ENCODE measurements at regions not wholly inside any gene's neighbourhood (a gene's known extent, or its start where the extent isn't known, plus 50 kb on each side); places are given as distances from the start of the nearest gene placed in this dataset.
"Not testable (repeated sequence)": the region's sequence is repeated elsewhere in the genome, so short reads cannot be mapped to it uniquely, and the experiment has no call there.

- H3K9me3 ChIP-seq (ENCODE audit: control insufficient read depth, low read length); H3K4me3 Mint-ChIP-seq; H3K4me1 ChIP-seq (ENCODE audit: control insufficient read depth, insufficient read depth, low read length); H3K36me3 ChIP-seq (ENCODE audit: control insufficient read depth, insufficient read depth, low read length); H3K27ac ChIP-seq (ENCODE audit: low read depth, low read length); H3K9me3 Mint-ChIP-seq; H3K36me3 Mint-ChIP-seq (ENCODE audit: low read depth); H3K27me3 ChIP-seq (ENCODE audit: control insufficient read depth, insufficient read depth, low read length, poor library complexity, severe bottlenecking); H3K27ac Mint-ChIP-seq; DNase-seq; H3K4me1 Mint-ChIP-seq; H3K4me3 ChIP-seq (ENCODE audit: low read length); H3K9ac ChIP-seq (ENCODE audit: extremely low read depth, low read length, poor library complexity, severe bottlenecking): not testable (repeated sequence)
- WGBS, 2 experiments (ENCODE audit: insufficient coverage in 1 of 2, insufficient read length in 1 of 2): 88% methylated on average over 9 of the region's 12 CpGs; no CpG with 5 or more reads in 1 of the 2 experiments
- peaks cover 27% of the 10 kb centered on the region for H3K27me3 Mint-ChIP-seq (ENCODE audit: insufficient read depth)
Measured at GRCh38 chr2:130265570-130266247, 67.5 kb upstream of the TUBA3E start.

GRCh38 chr2:130264901-130265320 is 66.7 kb upstream of the TUBA3E start:
- not testable (repeated sequence) for DNase-seq; H3K9ac ChIP-seq (ENCODE audit: extremely low read depth, low read length, poor library complexity, severe bottlenecking); H3K27me3 ChIP-seq (ENCODE audit: control insufficient read depth, insufficient read depth, low read length, poor library complexity, severe bottlenecking); H3K4me3 ChIP-seq (ENCODE audit: low read length); H3K27ac Mint-ChIP-seq; H3K4me3 Mint-ChIP-seq; H3K36me3 Mint-ChIP-seq (ENCODE audit: low read depth); H3K9me3 Mint-ChIP-seq; H3K36me3 ChIP-seq (ENCODE audit: control insufficient read depth, insufficient read depth, low read length); H3K27ac ChIP-seq (ENCODE audit: low read depth, low read length); H3K9me3 ChIP-seq (ENCODE audit: control insufficient read depth, low read length); H3K4me1 ChIP-seq (ENCODE audit: control insufficient read depth, insufficient read depth, low read length); H3K4me1 Mint-ChIP-seq
- WGBS, 2 experiments (ENCODE audit: insufficient coverage in 1 of 2, insufficient read length in 1 of 2): 80 to 91% methylated on average over 1 to 9 of the region's 9 CpGs
- H3K27me3 Mint-ChIP-seq (ENCODE audit: insufficient read depth): peaks cover 30% of the 10 kb centered on the region

- H3K4me1 Mint-ChIP-seq: peaks cover 5% of the 10 kb centered on the region
- peaks cover 13% of the 10 kb centered on the region for H3K27me3 ChIP-seq (ENCODE audit: control insufficient read depth, insufficient read depth, low read length, poor library complexity, severe bottlenecking)
- no peaks in the 10 kb centered on the region for H3K36me3 ChIP-seq (ENCODE audit: control insufficient read depth, insufficient read depth, low read length)
- H3K4me3 Mint-ChIP-seq: no peak overlapping the region
- TF ChIP-seq CTCF (conservative IDR thresholded peaks at IDR 0.05): no peak
- DNase-seq: no peak
- H3K27ac ChIP-seq (ENCODE audit: low read depth, low read length): no peak overlapping the region
- peaks cover 2% of the 10 kb centered on the region for H3K9me3 Mint-ChIP-seq
- no peaks in the 10 kb centered on the region for H3K9me3 ChIP-seq (ENCODE audit: control insufficient read depth, low read length)
- no peak overlapping the region for H3K4me3 ChIP-seq (ENCODE audit: low read length)
- H3K36me3 Mint-ChIP-seq (ENCODE audit: low read depth): no peaks in the 10 kb centered on the region
- no peak overlapping the region for H3K9ac ChIP-seq (ENCODE audit: extremely low read depth, low read length, poor library complexity, severe bottlenecking)
- peaks cover 33% of the 10 kb centered on the region for H3K27me3 Mint-ChIP-seq (ENCODE audit: insufficient read depth)
- no peak overlapping the region for H3K27ac Mint-ChIP-seq
- H3K4me1 ChIP-seq (ENCODE audit: control insufficient read depth, insufficient read depth, low read length): no peaks in the 10 kb centered on the region
- WGBS, 2 experiments (ENCODE audit: insufficient coverage in 1 of 2, insufficient read length in 1 of 2): 80 to 93% methylated on average over 1 to 5 of the region's 5 CpGs
Measured at GRCh38 chr2:130264501-130264900, 66.3 kb upstream of the TUBA3E start.

GRCh38 chr2:130264046-130264445 is 65.8 kb upstream of the TUBA3E start:
- no peaks in the 10 kb centered on the region for H3K9me3 Mint-ChIP-seq
- no peak for TF ChIP-seq CTCF (conservative IDR thresholded peaks at IDR 0.05)
- no peak overlapping the region for H3K4me3 ChIP-seq (ENCODE audit: low read length)
- peaks cover 37% of the 10 kb centered on the region for H3K27me3 Mint-ChIP-seq (ENCODE audit: insufficient read depth)
- H3K9ac ChIP-seq (ENCODE audit: extremely low read depth, low read length, poor library complexity, severe bottlenecking): no peak overlapping the region
- no peaks in the 10 kb centered on the region for H3K4me1 ChIP-seq (ENCODE audit: control insufficient read depth, insufficient read depth, low read length)
- H3K36me3 Mint-ChIP-seq (ENCODE audit: low read depth): no peaks in the 10 kb centered on the region
- no peak overlapping the region for H3K27ac Mint-ChIP-seq
- H3K4me3 Mint-ChIP-seq: no peak overlapping the region
- no peaks in the 10 kb centered on the region for H3K36me3 ChIP-seq (ENCODE audit: control insufficient read depth, insufficient read depth, low read length)
- no peaks in the 10 kb centered on the region for H3K9me3 ChIP-seq (ENCODE audit: control insufficient read depth, low read length)
- DNase-seq: no peak
- H3K4me1 Mint-ChIP-seq: peaks cover 8% of the 10 kb centered on the region
- 92 to 95% methylated on average over 4 to 7 of the region's 7 CpGs for WGBS, 2 experiments (ENCODE audit: insufficient coverage in 1 of 2, insufficient read length in 1 of 2)
- H3K27me3 ChIP-seq (ENCODE audit: control insufficient read depth, insufficient read depth, low read length, poor library complexity, severe bottlenecking): peaks cover 17% of the 10 kb centered on the region
- H3K27ac ChIP-seq (ENCODE audit: low read depth, low read length): no peak overlapping the region

Measured in endodermal cell (in vitro differentiated cells).